GM19238 (cell line): ENCODE measurements at regions not wholly inside any gene's neighbourhood (a gene's known extent, or its start where the extent isn't known, plus 50 kb on each side); places are given as distances from the start of the nearest gene placed in this dataset.
A peak's percentile ranks its signal among the peaks of the same experiment; 100 is the strongest.

Experiments used
- DNase-seq: peaks from one replicate; pipeline ENCODE4 v3.0.0; 2011; ENCODE audit warnings: low spot score; ENCODE audit not compliant: insufficient read length

GRCh38 chr6:3999800-4000661, 78.9 kb downstream of the FAM217A start:
- DNase-seq, result no peak

DNA sequence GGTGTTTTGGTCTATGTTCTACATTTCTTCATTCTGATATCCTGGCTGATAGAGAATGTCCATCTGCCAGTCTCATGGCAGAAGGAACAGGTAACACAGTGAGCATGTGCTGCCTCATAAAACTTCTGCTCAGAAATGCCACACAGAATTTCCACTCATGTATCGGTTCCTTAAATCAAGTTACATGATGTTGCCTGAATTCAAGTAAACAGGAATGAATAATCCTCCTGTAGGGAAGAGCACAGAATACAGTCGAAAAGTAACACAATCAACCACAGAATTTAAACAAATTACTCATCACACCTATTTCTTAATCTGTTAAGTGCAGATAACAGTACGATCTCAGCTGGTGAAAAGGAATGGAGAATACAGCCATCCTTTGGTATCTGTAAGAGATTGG, 74.7 kb downstream of the FAM217A start:
- DNase-seq, result no peak

- DNase-seq, result no peak
Observed at GRCh38 chr6:4008324-4009047, 70.5 kb downstream of the FAM217A start.

DNA sequence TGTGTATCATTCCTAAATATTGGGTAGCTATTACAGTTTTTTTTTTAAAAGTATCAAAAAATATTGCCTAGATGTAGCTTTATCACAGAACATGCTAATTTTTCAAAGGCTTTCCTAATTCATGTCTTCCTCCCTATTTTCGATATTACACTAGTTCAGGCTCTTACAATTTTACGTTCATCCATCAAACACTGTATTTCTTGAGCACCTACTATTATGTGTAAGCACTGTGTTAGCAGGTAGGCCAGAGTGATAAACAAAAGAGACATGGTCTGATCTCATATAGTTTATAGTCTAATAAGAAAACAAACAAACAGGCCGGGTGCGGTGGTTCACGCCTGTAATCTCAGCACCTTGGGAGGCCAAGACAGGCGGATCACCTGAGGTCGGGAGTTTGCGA, 69.5 kb downstream of the FAM217A start:
- DNase-seq, result no peak

- DNase-seq, result no peak
Observed at GRCh38 chr6:4010048-4010447, 68.9 kb downstream of the FAM217A start.

DNA sequence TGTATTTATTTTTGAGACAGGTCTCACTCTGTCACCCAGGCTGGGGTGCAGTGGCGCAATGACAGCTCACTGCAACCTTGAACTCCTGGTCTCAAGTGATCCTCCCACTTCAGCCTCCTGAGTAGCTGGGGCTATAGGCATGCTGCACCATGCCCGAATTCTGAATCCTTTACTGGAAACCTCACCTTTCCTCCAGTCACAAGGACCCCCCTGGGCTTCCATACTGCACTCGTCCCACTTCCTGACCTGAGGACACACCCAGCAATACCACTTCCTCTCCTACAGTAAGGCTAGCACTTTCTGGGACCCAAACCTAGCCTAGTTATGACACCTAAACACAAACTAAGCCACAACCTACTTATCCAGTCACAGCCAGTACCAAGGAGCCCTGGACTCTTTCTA, 68.2 kb downstream of the FAM217A start:
- no peak for DNase-seq

- DNase-seq, result no peak
Observed at GRCh38 chr6:4012826-4013225, 66.1 kb downstream of the FAM217A start.

DNA sequence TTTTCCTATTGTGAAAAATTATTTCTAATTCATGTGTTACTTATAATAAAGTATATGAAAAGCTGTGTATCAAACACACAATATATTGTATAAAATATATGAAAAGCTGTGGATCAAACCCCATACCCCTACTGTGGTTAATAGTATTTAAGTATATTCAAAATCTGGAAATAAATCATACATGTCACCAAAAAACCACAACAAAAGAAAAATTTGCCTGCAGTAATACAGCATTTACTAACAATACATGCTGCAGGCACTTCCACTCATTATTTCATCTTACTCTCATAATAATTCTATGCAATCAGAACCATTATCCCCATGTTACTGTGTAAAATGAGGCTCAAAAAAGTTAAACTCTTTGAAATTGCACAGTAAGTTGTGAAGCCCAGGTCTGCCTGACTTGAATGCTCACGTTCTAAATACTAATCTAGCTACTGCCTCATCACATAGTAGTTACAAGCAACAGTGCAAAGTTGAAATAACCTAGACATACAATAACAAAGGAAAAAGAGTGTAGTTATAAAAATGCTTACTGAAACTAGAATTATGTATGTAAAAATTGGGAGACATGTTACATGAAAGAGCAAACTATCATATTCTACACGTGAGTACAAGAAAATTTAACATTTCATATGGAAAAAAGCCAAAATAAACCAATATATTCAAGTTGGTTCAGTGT, 61.7 kb downstream of the FAM217A start:
- no peak for DNase-seq

DNA sequence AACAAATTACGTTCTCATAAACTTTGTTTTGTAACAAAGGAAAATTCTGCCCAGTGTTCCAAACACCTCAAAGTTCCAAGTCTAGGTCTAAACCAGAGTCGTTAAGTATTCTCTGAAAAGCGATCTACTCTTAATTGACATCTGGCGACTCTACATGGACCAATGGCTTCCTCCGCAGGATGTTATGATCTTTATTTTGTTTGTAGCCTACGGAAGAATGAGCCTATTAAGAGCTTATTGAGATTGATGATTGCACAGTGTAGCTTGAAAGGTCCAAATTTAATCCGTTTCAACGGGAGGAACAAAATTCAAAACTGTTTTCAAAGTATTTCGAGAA, 61.1 kb downstream of the FAM217A start:
- DNase-seq, result no peak

DNA sequence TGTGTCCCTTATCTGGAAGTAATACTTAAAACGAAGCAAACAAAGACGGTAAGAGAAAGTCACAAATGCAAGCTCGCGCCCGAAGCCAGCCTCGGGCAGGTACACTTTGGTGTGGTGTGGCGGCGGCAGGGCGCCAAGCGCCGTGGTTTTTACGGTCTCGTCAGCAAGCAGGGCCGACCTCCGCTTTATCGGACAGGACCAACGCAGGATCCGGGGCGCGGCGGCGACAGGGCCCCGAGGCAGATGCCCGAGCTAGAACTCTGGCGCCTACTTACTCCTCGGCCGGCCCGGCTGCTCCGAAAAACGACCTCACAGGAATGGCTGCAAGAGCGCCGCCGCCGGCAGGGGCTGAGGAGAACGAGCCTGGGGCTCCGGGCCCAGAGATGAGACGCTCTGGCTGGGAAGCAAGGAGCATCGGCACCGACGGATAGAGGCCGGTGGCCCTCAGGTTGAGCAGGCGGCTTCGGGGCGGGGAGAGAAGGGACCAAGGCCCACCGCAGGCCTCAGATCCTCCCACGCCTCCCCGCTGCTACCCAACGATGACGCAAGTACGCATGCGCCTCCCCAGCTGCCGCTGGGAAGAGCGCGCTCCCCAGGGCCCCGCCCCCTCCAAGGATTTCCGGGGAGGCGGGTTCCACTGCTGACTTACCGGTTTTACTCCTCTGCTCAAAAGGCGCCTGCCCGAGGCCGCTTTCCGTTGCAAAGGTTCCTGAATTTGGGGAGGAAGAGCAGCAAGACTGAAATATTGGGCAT, 60.6 kb downstream of the FAM217A start:
- DNase-seq, result peak; percentile 58
